ENCODE measurements at regions not wholly inside any gene's neighbourhood (a gene's known extent, or its start where the extent isn't known, plus 50 kb on each side); places are given as distances from the start of the nearest gene placed in this dataset.
"Not testable (repeated sequence)": the region's sequence is repeated elsewhere in the genome, so short reads cannot be mapped to it uniquely, and the experiment has no call there.

DNA sequence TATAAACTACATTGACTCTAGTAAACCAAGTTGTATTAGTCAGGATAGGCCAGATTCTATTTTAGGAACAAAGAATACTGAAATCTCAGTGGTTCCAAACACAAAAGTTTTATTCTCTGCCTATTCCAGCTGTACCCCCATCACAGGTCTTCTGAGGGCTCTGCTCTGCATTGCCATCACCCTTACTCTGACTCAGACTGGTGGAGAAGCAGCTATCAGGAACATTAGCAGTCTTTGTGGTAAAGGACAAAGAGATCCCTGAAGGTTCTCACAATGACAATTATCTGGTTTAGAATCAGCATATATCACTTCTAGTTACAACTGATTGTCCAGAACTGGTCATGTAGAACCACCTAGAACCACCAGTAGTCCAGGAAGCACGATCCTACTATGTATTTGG, 251.1 kb downstream of the GLUD2 start:
- no peak for DNase-seq (ENCODE audit: low read depth in 2 of 2)

DNA sequence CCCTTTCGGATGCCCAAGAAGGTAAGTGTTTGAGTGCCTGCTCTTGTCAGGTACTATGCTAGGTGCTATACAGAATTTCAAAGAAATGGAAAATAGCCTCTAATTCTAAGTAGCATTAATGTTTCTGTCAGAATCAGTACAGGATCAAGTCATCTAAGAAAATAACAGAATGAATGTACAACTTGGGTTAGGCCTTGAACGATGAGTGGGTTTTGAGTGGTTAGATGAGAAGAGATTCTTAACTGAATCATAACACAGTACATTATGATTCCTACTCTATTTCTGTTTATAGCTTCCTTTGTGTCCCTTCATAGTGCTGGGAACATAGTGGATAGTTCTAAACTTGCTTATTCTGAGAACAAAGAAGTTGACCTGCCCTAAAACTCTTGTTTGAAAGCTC, 253.9 kb downstream of the GLUD2 start:
- no peak for DNase-seq (ENCODE audit: low read depth in 2 of 2)

DNA sequence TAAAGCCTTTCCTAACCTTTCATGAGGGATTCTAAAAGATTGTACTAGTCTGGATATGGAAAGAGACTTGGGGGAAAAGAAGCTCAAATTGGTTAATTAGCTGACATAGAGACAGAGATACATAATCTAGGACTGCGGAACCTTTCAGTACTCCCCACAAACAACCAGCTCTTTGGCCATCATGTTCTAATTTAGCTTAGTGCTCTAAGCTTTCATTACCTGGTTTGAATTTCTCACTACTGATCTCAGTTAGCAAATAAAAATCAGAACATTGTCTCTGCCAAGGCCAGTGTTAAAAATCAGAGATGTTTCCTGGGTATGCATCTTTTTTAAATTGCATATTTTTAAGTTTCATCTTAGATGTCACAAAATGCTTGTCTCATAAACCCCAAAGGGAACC, 254.4 kb downstream of the GLUD2 start:
- no peak for DNase-seq (ENCODE audit: low read depth in 2 of 2)

DNA sequence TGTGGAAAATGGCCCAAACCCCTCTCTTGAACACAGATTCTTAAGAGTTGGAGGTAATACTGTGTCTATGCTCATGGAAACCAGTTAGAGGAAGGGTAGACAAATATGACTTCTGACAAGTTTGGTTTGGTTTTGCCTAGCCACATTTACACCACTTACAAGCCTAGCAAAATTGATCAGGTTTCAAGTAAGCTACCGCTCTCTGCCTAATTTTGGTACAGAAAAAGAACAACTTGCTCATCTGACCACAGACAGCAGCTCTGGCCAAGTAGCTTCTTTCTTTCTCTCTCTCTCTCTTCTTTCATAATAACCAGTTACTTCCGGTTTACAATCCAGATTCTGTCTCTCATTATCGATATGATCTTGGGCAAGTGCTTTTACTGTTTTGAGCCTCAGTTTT, 260.0 kb downstream of the GLUD2 start:
- no peak for DNase-seq (ENCODE audit: low read depth in 2 of 2)

DNA sequence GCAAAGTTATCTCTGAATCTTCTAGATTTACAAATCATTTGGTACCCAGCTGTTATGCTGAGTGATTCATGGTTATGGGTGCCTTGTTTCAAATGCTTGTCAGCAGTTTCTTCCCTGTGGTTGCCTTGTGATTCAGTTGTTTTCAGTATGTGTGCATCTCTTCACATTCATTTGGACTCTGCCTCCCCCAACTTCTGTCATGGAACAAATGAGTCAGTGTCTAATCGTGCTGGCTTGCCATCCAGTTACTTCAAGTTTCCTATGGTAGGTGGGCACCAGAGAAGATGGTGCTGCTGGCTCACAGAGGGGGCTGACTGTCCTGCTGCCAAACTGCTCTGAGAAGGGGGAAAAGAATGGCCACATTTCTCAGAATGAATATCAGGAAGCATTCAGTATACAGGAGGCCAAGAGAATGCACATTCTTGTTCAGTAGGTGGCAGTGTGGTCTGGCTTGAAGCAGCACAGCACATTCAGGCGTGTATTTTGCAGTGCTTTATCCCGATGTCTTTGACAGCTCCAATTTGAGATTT, 260.9 kb downstream of the GLUD2 start:
- DNase-seq (ENCODE audit: low read depth in 2 of 2): peak; percentile 15 to 20

DNA sequence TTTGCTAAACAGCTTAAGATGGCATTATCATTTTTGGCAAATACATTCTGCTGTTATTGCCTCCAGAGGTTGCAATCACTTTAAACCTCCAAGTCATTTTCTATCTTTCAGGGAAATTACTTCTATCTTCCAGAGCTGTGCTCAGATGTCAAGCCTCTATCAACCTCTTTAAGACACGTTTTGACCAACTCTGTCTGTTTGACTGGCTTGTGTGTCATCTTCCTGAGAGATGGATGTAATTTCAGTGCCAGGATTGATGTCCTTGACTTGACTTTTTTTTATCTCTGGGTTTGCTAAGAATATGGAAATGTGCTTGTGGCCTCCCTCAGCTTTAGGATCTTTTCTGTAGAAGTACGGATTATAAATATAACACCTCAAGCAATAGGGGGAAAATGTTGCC, 263.4 kb downstream of the GLUD2 start:
- DNase-seq (ENCODE audit: low read depth in 2 of 2): no peak

DNA sequence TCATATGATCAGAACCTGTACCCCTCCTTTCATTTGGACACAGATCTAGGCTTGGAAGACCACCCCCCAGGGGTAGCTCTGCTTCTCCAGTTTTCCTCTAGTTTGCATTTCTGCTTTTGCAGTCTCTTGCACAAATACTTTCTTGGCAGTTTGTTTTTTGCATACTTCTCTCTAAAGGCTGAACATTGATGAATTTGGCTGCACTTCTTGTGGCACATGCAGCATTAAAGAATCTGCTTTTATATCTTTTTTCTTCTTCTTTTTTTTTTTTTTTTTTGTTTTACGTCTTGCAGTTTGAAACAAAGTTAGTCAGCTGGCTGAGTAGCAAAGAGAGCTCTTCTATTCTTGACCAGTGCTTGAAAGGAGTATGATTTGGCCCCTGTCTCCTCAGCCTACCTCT, 273.0 kb downstream of the GLUD2 start:
- no peak for DNase-seq (ENCODE audit: low read depth in 2 of 2)

DNA sequence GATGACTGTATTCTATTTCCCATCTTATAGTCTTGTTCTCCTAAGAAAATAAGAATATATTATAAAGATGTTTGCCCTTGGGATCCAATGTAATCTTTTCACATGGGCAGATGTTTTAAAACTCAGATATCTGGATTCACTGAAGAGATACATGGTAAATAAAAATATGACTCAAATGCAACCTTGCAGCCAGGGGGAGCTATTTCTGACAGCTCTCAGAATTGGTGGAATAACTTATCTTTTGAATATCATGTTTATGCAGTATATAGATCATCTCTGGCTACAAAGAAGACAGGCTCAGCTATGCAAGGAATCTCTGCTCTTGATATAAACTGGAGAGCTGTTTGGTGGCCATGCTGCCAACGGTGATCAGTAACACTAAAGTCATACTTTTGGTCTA, 274.7 kb downstream of the GLUD2 start:
- no peak for DNase-seq (ENCODE audit: low read depth in 2 of 2)

DNA sequence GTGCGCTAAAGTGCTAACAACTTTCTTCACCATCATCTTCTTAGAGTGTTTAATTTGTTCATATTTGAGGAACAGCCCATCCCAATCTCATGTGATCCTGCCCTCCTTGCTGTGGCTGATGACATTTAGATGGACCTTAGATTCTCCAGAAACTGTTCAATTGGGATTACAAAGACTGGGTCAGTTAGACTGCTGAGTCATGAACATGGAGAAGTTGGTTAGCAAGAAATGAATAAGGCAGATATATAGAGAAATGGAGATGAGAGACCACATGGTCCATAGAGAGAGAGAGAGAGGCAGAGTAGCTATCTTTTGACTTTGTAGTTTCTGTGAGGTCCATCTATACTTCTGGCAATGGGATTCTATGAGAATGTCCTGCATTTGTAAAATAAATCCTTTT, 275.9 kb downstream of the GLUD2 start:
- no peak for DNase-seq (ENCODE audit: low read depth in 2 of 2)

DNA sequence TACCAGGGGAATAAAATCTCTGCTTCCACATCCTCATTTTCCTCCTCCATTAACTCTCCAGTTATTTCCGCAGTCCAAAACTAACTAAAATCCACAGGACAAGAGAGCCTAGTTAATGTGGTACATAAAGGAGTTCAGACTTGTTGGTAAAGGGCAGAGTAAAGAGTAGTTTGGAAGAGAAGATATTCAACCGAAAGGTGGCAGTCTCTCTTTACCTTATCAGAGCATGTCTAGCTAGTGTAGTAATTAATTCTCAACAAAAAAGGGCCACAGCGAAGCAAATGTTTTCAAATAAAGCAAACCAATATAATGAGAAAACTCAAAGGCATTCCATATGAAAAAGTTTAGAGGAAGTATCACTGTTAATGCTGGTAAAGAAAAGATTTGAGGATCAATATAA, 286.5 kb downstream of the GLUD2 start:
- DNase-seq (ENCODE audit: low read depth in 2 of 2): no peak

DNA sequence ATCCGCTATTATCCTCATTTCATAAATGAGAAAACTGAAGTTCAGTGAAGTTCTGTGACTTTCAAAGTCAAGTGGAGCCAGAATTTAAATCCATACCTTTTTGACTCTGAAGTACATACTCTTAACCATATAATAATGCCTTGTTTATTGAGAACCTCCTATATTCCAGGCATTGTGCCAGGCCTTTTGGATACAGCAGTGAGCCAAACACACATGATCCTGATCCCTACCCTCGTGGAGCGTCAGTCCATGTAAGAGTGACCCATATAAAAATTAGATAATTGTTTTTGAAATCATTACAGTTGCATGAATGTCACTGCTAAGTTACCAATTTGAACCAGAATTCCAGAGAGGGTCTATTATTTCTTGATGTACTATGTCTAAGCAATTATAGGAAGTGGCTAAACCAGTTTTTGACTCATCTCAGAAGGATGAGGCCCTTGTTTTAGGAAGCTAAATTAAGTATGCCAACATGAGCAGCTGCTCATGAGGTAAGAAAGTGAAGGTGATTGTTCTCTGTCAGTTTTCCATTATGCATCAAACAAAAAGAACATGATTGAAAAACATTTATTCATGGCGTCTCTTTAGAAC, 289.5 kb downstream of the GLUD2 start:
- no peak for DNase-seq (ENCODE audit: low read depth in 2 of 2)

DNA sequence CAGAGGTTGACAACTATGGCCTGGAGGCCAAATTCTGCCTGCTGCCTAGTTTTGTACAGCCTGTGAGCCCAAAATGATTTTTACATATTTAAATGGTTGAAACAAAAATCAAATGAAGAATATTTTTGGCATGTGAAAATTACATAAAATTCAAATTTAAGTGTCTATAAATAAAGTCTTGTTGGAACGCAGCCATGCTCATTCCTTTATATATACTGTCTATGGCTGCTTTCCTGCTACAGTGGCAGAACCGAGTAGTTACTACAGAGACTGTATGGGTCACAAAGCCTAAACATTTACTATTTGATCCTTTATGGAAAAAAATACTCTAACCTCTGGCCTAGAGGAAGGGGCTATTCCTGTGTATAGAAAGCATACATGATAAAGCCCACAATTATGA, 290.4 kb downstream of the GLUD2 start:
- no peak for DNase-seq (ENCODE audit: low read depth in 2 of 2)

DNA sequence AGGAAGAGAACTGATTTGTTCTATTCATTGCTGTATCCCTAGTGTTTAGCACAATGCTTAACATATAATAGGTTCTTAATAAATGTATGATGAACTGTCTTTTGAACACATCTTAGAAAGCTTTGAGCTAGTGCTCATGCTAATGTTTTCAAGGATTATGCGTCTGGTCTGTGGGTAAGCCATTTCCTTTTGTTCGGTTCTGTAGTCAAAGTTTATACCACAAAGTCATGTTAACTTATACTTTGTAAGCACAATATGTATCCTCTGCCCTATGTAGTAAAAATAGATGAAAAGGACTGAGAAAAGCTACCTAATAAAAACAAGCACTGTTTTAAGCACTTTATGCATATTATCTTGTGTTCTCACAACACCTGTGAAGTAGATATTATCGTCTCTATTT, 301.9 kb downstream of the GLUD2 start:
- no peak for DNase-seq (ENCODE audit: low read depth in 2 of 2)

DNA sequence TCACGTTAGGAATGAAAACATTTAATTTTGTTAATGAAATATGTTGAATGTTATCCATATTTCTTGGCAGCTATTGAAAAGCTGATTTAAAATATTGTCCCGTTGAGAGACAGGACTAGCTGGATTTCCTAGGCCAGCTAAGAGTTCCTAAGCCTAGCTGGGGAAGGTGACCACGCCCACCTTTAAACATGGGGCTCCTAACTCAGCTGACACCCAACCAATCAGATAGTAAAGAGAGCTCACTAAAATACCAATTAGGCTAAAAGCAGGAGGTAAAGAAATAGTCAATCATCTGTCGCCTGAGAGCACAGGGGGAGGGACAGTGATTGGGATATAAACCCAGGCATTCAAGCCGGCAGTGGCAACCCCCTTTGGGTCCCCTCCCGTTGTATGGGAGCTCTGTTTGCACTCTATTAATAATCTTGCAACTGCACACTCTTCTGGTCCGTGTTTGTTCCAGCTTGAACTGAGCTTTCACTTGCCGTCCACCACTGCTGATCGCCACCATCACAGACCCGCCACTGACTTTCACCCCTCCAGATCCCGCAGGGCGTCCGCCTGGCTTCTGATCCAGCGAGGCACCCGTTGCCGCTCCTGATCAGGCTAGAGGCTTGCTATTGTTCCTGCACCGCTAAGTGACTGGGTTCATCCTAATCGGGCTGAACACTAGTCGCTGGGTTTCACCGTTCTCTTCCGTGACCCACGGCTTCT, 308.9 kb downstream of the GLUD2 start:
- no peak for DNase-seq (ENCODE audit: low read depth in 2 of 2)

DNA sequence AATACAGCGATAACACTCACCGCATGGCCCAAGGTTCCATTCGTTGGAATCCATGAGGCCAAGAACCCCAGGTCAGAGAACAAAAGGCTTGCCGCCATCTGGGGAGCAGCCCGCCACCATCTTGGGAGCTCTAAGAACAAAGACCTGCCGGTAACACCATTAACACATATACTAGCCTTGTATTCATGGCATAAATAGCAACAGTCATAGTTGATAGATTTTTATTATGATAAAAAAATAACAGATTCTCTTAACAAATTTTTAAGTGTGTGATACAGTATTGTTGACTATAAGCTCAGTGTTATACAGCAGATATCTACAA, 309.4 kb downstream of the GLUD2 start:
- no peak for DNase-seq (ENCODE audit: low read depth in 2 of 2)

DNA sequence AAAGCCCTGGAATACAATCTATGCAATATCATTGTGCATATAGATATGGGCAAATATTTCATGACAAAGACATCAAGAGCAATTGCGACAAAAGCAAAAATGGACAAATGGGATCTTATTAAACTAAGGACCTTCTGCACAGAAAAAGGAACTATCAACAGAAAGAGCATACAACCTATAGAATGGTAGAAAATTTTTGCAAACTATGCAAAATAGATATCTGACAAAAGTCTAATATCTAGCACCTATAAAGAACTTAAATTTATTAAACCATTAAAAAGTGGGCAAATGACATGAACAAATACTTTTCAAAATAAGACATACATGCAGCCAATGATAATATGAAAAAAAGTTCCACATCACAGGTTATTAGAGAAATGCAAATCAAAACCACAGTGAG, 312.9 kb downstream of the GLUD2 start:
- DNase-seq (ENCODE audit: low read depth in 2 of 2): no peak

DNA sequence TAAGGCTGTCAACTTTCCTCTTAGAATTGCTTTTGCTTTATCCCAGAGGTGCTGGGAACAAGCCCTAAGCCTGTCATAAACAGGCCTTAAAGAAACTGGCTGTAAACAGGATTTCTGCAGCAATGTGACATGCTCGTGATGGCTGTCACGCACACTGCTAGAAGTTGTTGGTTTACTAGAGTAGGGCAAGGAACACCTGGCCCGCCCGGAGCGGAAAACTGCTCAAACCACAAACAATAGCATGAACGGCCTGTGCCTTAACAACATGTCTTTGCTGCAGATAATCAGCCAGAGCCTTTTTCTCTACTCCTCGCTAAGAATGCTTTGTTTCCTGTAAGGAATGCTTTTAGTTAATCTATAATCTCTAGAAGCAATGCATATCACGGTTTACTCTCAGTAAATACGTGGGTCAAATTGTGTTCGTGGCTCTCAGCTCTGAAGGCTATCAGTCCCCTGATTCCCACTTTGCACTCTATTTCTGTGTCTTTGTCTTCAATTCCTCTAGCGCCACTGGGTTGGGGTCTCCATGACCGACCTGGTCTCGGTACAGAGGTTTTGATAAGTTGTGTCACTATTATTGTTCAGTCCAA, 318.3 kb downstream of the GLUD2 start:
- DNase-seq (ENCODE audit: low read depth in 2 of 2): no peak

DNA sequence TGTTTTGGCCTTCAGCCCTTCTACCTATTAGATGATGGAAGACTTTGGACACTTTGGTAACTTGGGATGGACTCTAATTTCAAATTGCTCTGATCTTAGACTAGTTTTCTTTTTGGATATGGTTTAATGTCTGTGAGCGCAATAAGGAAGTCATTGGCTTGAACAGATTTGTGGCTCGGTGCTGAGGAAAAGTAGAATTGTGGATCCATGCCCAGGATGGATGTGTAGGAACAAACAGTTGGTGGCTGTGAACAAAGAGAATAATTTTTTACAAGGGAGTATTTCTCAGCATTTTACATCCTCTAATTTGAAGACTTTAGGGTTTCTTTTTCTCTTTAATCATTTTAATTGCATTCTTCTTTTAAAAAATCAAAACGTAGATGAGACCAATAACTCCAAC, 327.1 kb downstream of the GLUD2 start:
- no peak for DNase-seq (ENCODE audit: low read depth in 2 of 2)

DNA sequence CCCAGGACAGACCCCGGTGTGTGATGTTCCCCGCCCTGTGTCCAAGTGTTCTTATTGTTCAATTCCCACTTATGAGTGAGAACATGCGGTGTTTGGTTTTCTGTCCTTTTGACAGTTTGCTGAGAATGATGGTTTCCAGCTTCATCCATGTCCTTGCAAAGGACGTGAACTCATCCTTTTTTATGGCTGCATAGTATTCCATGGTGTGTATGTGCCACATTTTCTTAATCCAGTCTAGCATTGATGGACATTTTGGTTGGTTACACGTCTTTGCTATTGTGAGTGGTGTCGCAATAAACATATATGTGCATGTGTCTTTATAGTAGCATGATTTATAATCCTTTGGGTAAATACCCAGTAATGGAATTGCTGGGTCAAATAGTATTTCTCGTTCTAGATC, 334.5 kb downstream of the GLUD2 start:
- not testable (repeated sequence) for DNase-seq (ENCODE audit: low read depth in 2 of 2)

DNA sequence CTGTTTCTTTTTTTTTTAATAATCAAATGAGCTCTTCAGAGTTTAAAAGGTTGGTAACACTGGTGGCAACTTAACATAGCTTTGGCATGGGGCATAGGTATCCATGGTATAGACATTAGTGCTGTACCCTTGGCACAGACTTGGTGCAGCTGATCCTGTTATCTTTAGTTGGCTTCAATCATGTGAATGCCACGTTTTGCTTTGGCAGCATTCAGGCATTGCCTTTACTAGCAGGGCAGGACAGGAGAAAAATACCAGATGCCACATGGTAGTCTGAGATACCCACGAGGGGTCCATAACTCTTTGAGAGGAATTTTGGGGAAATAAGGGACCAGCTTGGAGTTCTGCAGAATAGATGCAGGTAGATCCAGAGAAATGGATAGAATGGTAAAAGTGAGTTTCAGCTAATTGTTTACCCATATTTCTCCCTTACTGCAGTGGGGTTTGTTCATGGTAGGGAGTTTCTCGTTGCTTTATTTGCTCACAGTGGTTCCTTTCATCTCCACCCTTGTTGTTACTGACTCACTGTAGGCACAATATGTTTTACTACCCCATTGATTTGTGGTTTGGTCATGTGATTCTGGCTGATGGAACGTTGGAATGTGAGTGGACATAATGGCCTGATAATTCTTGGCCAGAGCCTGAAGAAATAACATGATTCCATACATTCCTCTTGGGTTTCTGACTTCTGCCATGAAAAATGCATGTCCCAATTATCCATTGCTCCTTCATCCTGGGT, 342.7 kb downstream of the GLUD2 start:
- DNase-seq (ENCODE audit: low read depth in 2 of 2): no peak

DNA sequence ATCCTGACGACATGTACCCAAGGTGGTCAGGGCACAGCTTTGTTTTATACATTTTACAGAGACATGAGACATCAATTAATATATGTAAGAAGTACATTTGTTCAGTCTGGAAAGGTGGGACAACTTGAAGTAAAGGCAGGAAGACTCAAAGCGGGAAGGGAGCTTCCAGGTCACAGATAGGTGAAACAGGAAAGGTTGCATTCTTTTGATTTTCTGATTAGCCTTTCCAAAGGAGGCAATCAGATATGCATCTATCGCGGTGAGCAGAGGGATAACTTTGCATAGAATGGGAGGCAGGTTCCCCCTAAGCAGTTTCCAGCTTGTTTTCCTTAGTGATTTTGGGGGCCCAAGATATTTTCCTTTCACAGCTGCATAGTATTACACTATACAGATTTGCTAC, 358.4 kb downstream of the GLUD2 start:
- no peak for DNase-seq (ENCODE audit: low read depth in 2 of 2)

DNA sequence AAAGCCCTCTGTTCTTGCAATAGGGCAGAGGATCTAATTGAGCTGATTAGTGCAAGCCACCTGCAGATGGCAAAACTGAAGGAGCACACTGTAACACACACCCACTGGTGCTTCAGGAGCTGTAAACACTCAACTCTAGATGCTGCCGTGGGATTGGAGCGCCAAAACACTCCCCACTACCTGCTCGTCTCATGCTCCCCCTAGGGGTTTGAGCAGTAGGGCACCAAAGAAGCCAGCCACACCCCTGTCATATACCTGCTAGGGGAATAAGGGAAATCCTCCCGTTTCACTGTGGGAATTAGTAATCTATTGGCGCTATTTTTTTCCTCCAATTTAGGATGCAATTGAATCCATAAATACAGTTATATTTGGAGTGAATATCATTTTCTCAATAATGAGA, 360.2 kb downstream of the GLUD2 start:
- DNase-seq (ENCODE audit: low read depth in 2 of 2): no peak

DNA sequence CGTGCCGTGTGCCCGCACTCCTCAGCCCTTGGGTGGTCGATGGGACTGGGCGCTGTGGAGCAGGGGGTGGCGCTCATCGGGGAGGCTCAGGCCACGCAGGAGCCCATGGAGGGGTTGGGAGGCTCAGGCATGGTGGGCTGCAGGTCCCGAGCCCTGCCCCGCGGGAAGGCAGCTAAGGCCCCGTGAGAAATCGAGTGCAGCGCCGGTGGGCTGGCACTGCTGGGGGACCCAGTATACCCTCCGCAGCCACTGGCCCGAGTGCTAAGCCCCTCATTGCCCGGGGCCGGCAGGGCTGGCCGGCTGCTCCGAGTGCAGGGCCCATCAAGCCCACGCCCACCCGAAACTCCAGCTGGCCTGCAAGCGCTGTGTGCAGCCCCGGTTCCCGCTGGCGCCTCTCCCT, 384.1 kb downstream of the GLUD2 start:
- DNase-seq (ENCODE audit: low read depth in 2 of 2): not testable (repeated sequence)

Measured in stimulated activated CD4-positive, alpha-beta T cell treated with anti-CD3 and anti-CD28 coated beads, Interleukin-1b, Interleukin-23, amount 100 ng/mL, for 4 hours (primary cell).